Panc1 (cell line): ENCODE measurements at regions not wholly inside any gene's neighbourhood (a gene's known extent, or its start where the extent isn't known, plus 50 kb on each side); places are given as distances from the start of the nearest gene placed in this dataset.

Source experiments
- ATAC-seq: fragments of 200-7000 bp; cut with Tn5 transposase; 2 replicates; pipeline ENCODE4 v1.9.1; 2020; ENCODE audit warnings: mild to moderate bottlenecking, moderate library complexity
- BruUV-seq: library from RNA; stranded (reverse); fragments of 400-500 nt; replicated peaks from 2 replicates; lab custom pipeline; 2021; lab: Mats Ljungman, UMichigan
- CTCF ChIA-PET: fragments of 300-600 bp; sonication (Branson Sonifier 250); formaldehyde crosslinking; loops from one replicate; lab custom pipeline; 2022; ENCODE audit warnings: antibody characterized with exemption; lab: Charles Lee
- POLR2A ChIA-PET: fragments of 300-600 bp; sonication (Branson Sonifier 250); formaldehyde crosslinking; loops from one replicate; lab custom pipeline; 2022; ENCODE audit warnings: antibody characterized with exemption; lab: Charles Lee
- DNase-seq: peaks from one replicate; pipeline ENCODE4 v3.0.0-alpha.2; 2010; ENCODE audit warnings: low read depth, low spot score
- H3K27ac ChIP-seq: 2 replicates; pipeline ENCODE4 v1.5.1; 2011; ENCODE audit warnings: mild to moderate bottlenecking, low read length, inconsistent platforms
- H3K27me3 ChIP-seq: fragments of 200-500 bp; sonication (Bioruptor generic); 2 replicates; pipeline ENCODE4 v1.6.0; 2014; ENCODE audit warnings: low read length, inconsistent platforms; ENCODE audit not compliant: control insufficient read depth, insufficient read depth
- H3K36me3 ChIP-seq: fragments of 200-500 bp; sonication (Bioruptor generic); 2 replicates; pipeline ENCODE4 v1.5.1; 2014; ENCODE audit warnings: inconsistent platforms, mild to moderate bottlenecking, low read length, moderate library complexity; ENCODE audit not compliant: control insufficient read depth, insufficient read depth
- H3K4me1 ChIP-seq: 2 replicates; pipeline ENCODE4 v1.5.1; 2011; ENCODE audit warnings: inconsistent platforms, mild to moderate bottlenecking, low read length, moderate library complexity; ENCODE audit not compliant: control insufficient read depth, insufficient read depth
- H3K4me3 ChIP-seq, 2 experiments: 2 replicates each; pipeline ENCODE4 v1.5.1; 2011 to 2012; ENCODE audit warnings: low read depth in 2 of 2, low read length in 2 of 2, mild to moderate bottlenecking in 2 of 2, inconsistent platforms in 1 of 2, moderate library complexity in 1 of 2
- H3K9me3 ChIP-seq: fragments of 200-500 bp; sonication (Bioruptor generic); 2 replicates; pipeline ENCODE4 v1.5.1; 2014; ENCODE audit warnings: low read depth, mild to moderate bottlenecking, inconsistent platforms, low read length, moderate library complexity; ENCODE audit not compliant: control insufficient read depth, insufficient read depth
- POLR2AphosphoS5 ChIP-seq: IDR thresholded peaks from 2 replicates; pipeline ENCODE4 v1.6.1; 2012; ENCODE audit warnings: mild to moderate bottlenecking, low read depth, low read length, moderate library complexity
- SIN3A ChIP-seq: IDR thresholded peaks from 2 replicates; pipeline ENCODE4 v1.6.1; 2012; ENCODE audit warnings: low read depth, mild to moderate bottlenecking, low read length, moderate library complexity, borderline replicate concordance; ENCODE audit not compliant: insufficient read depth
- TCF7L2 ChIP-seq: IDR thresholded peaks from 2 replicates; pipeline ENCODE4 v1.6.1; 2011; ENCODE audit warnings: mild to moderate bottlenecking, low read depth, low read length, inconsistent platforms
- in situ Hi-C: cut with HindIII; loops from 2 replicates; pipeline ENCODE4 v1.10.0; 2016; ENCODE audit warnings: low sequenced_read_pairs, low pct_unique_long_range_greater_than_20kb
- intact Hi-C: fragments of 100-400 bp; cut with micrococcal nuclease; formaldehyde crosslinking; loops from one replicate; pipeline ENCODE4 v1.10.0; 2022; ENCODE audit not compliant: unreplicated experiment
- TF ChIP-seq, protein P1 (sequence below): fragments of 450-650 bp; IDR thresholded peaks from 2 replicates; pipeline ENCODE4 v1.5.1; 2017; ENCODE audit warnings: mild to moderate bottlenecking
- TF ChIP-seq, protein P2 (sequence below), 2 experiments: IDR thresholded peaks; 2 replicates each; pipeline ENCODE4 v1.6.1; 2011 to 2012; ENCODE audit warnings: low read depth in 2 of 2, control low read depth in 1 of 2, low read length in 1 of 2, mild to moderate bottlenecking in 1 of 2, moderate library complexity in 1 of 2; ENCODE audit not compliant: insufficient read depth in 1 of 2

DNA sequence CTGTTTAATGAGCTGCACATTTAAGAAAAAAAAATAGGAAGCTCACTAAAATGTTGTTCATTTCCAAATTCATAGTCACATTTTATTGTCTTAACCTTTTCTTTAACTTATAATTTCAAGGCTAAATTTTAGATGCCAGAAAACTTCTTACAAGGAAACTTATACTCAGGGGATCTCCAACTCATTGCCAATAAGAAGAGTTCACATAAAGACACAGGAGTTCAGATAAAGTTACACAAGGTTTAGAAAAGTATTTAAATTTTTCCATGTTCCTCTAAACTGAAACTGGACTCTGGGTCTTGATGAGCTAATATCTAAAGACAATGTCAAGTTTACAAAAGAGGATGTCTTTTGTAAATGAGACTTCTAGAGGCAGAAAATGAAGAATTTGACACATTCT is 190.7 kb upstream of the KCNJ16 start:
- no peak for TF ChIP-seq SIN3A
- TF ChIP-seq, protein P1, sequence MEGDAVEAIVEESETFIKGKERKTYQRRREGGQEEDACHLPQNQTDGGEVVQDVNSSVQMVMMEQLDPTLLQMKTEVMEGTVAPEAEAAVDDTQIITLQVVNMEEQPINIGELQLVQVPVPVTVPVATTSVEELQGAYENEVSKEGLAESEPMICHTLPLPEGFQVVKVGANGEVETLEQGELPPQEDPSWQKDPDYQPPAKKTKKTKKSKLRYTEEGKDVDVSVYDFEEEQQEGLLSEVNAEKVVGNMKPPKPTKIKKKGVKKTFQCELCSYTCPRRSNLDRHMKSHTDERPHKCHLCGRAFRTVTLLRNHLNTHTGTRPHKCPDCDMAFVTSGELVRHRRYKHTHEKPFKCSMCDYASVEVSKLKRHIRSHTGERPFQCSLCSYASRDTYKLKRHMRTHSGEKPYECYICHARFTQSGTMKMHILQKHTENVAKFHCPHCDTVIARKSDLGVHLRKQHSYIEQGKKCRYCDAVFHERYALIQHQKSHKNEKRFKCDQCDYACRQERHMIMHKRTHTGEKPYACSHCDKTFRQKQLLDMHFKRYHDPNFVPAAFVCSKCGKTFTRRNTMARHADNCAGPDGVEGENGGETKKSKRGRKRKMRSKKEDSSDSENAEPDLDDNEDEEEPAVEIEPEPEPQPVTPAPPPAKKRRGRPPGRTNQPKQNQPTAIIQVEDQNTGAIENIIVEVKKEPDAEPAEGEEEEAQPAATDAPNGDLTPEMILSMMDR = no peak
- TF ChIP-seq, protein P2, sequence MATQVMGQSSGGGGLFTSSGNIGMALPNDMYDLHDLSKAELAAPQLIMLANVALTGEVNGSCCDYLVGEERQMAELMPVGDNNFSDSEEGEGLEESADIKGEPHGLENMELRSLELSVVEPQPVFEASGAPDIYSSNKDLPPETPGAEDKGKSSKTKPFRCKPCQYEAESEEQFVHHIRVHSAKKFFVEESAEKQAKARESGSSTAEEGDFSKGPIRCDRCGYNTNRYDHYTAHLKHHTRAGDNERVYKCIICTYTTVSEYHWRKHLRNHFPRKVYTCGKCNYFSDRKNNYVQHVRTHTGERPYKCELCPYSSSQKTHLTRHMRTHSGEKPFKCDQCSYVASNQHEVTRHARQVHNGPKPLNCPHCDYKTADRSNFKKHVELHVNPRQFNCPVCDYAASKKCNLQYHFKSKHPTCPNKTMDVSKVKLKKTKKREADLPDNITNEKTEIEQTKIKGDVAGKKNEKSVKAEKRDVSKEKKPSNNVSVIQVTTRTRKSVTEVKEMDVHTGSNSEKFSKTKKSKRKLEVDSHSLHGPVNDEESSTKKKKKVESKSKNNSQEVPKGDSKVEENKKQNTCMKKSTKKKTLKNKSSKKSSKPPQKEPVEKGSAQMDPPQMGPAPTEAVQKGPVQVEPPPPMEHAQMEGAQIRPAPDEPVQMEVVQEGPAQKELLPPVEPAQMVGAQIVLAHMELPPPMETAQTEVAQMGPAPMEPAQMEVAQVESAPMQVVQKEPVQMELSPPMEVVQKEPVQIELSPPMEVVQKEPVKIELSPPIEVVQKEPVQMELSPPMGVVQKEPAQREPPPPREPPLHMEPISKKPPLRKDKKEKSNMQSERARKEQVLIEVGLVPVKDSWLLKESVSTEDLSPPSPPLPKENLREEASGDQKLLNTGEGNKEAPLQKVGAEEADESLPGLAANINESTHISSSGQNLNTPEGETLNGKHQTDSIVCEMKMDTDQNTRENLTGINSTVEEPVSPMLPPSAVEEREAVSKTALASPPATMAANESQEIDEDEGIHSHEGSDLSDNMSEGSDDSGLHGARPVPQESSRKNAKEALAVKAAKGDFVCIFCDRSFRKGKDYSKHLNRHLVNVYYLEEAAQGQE (IDR thresholded peaks at IDR 0.05; ENCODE audit: insufficient read depth in 1 of 2, low read depth in 2 of 2, low read length in 1 of 2) = no peak
- TF ChIP-seq TCF7L2 = no peak
- Histone ChIP-seq H3K4me3 (no peak overlapping the region), H3K27me3 (no peaks in the 10 kb centered on the region), H3K9me3 (no peaks in the 10 kb centered on the region; the same call in 1 of the 2 replicates), H3K36me3 (no peaks in the 10 kb centered on the region), H3K4me1 (no peaks in the 10 kb centered on the region), H3K27ac (no peak overlapping the region)
- intact Hi-C loops (no loop called here), in situ Hi-C loops (no loop called here)
- ChIA-PET POLR2A (interaction anchor here (0.6 to 0.7 kb wide), 2 partner anchors 9 to 17 kb away, joined by 5 to 6 read pairs; no protein-coding TSS in a partner anchor), CTCF (no interaction called here)
- ATAC-seq (no peak), DNase-seq (no peak)
- BruUV-seq = no TSS peak

DNA sequence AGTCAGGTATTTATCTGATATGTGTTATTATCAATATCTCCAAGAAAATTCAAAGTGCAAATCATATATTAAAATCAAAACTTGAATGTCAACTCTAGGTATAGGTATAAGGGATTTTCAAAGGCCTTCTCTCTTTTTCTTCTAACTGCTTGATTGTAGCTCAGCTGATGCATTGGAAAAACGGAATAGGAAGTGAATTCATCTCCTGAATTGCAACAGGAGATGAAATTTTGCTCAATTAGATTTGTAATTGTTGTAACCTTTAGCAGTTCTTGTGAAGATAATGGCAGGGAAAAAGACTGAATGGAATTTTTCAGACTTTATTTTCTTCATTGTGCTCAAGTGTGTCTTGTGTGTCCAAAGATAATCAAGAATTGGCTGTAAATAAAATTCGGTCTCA is 190.2 kb upstream of the KCNJ16 start:
- intact Hi-C loops = no loop called here

More for the DNA sequence above, 190.2 kb upstream of the KCNJ16 start:
- Histone ChIP-seq H3K27ac (no peak overlapping the region), H3K36me3 (no peaks in the 10 kb centered on the region), H3K4me3 (no peak overlapping the region), H3K27me3 (no peaks in the 10 kb centered on the region), H3K4me1 (no peaks in the 10 kb centered on the region), H3K9me3 (no peaks in the 10 kb centered on the region)
- in situ Hi-C loops = no loop called here
- TF ChIP-seq POLR2AphosphoS5 = no peak
- TF ChIP-seq TCF7L2 = no peak
- no peak for TF ChIP-seq SIN3A
- TF ChIP-seq, protein P1 = no peak
- TF ChIP-seq, protein P2 (IDR thresholded peaks at IDR 0.05; ENCODE audit: insufficient read depth in 1 of 2, low read depth in 2 of 2, low read length in 1 of 2) = no peak
- BruUV-seq = no TSS peak
- DNase-seq (no peak), ATAC-seq (no peak)
- ChIA-PET CTCF (no interaction called here), POLR2A (interaction anchor here (0.7 kb wide), 1 partner anchor 17 kb away, joined by 5 read pairs; no protein-coding TSS in a partner anchor)
